Hippocampal formation (tissue), 2 donors: ENCODE measurements at regions not wholly inside any gene's neighbourhood (a gene's known extent, or its start where the extent isn't known, plus 50 kb on each side); places are given as distances from the start of the nearest gene placed in this dataset.

Source experiments
- DNase-seq, 2 donors: peaks; one replicate each; lab custom pipeline; 2025; lab: John Stamatoyannopoulos, UW

GRCh38 chr1:29517251-29518086 is 281.1 kb downstream of the PTPRU start:
- no peak for DNase-seq

GRCh38 chr1:29516063-29516820 is 279.9 kb downstream of the PTPRU start:
- no peak for DNase-seq

DNA sequence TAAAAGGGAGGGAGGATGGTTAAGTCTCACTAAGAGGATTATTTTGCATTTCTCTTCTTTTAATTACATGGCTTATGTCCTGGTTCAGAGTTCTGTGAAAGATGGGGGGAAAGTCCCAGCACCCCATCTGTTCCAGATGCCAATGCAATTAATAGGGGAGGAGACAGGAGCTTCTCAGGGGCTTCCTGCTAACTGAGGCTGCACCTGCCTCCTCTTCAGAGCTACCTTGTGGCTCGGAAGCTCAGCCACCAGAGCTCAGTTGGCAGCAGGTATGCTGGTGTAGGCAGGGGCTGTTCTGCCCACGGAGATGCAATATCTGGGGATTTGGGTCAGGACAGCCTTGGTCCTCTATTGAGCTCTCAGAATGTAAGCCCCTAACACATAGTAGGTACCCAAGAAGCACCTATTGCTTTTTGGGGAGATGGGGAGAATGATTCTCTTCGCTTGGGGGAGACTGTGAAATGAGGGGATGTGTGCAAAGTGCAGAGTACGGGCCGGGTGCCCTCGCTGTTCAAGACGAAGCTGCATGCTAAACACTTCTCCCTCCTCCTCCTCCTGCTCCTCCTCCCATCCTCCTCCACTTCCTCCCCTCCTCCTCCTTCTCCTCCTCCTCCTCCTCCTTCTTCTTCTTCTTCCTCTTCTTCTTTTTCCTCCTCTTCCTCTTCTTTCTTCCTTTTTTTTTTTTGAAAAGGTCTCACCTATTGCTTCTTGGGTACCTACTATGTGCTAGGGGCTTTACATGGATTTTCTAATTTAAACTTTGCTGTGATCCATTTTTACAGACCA is 279.0 kb downstream of the PTPRU start:
- no peak for DNase-seq

GRCh38 chr1:29514361-29515169 is 278.2 kb downstream of the PTPRU start:
- DNase-seq: no peak

DNA sequence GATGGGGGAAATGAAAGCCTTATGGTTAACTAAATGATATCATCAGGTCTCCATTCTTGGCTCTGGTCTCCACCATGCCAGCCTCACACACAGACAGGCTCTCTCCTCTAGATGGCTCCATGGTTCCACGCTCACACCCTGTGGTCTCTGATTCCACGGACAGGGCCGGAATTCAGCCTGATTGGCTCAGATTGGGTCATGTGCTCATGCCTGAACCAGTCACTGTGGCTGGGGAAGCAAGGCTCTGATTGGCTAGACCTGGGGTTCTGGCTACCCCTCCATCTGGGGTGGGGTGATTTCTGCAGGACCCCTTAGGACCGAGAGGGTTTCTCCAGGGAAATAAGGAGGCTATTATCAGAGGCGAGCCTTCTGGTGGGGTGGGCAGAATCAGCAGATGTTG is 277.0 kb downstream of the PTPRU start:
- DNase-seq: peak in 1 of 2 donors; percentile 10

GRCh38 chr1:29511436-29511835 is 275.1 kb downstream of the PTPRU start:
- DNase-seq: no peak

DNA sequence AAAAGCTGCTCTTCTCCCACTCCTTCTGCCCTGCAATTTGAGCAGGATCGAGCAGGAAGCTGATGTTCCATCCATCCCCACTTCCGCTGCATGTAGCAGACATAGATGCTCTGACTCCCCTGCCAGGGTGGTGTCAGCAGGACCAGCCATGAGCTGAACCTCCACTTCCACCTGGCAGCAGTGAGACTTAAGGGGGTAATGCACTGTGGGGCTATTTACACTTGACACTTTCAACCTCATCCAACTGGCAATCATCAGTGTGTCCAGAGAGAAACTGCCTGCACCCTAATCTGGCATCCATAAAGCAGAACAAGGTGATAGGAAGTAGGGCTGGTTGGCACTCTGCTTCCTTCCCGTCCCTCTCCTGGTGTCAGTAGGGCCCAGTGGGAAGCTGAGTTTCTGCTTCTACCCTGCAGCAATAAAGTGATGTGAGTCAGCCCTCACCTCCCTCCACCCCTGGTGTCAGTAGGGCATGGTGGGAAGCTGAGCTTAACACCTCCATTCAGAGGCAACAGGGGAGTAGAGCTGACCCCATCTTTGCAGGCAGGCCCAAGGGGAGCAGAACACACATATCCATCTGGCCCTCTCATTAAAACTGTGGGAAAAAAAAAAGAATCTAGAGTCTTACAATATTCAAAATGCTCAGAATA is 272.3 kb downstream of the PTPRU start:
- no peak for DNase-seq

DNA sequence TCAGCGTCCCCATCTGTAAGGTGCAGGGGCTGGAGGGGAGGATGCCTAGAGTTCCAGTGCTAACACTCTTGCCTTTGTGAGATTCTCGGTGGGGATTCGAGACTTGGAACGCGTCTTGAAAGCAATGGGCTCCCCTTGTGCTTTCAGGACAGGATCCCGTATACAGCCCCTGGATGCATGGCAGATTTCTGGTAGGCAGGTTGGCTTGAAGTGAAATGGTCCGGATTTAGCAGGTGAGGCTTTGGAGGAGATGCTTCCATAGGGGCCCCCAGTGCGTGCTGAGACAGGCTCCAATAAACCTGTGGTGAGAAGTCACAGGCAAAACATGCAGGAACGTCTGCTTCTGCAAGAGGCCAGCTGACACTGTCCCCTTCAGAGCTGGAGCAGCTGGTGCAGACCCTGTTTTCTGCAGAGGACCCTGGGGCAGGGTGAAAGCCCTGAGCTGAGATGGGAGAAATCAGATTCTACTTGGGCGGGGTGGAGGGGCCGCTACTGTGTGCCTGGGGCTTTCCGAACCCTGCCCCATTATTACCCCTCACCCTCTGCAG is 270.4 kb downstream of the PTPRU start:
- DNase-seq: no peak

DNA sequence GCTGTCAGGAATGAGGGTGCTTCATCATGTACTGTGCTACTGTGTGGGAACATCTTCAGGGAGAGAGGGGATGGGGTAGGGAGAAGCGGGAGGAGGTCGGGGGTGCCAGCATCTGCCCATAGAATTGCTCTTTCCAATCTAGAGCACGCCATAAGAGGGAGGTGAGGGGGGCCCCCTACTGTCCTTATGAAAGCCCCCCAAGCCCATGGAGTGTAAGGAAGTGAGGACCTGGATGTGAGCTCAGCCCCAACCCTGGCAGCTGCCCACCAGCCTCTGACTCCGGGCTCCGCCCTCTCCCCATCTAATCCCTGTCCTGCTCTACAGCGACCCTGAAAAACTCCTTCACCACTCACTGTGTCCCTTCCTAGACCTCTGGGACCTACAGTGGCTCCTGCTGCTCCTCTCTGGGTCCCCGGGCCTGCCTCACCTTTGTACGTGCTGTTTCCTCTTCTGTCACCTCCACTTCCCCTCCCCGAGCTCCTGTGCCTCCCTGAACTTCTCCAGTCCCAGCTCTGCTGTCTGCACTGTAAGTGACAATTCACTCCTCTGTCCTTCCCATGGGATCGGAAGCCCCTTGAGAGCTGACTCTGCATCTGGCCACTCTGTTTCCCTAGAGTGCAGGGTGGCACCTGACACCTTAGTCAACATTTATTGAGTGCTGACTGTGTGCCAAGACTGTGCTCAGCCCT is 269.4 kb downstream of the PTPRU start:
- DNase-seq: no peak

DNA sequence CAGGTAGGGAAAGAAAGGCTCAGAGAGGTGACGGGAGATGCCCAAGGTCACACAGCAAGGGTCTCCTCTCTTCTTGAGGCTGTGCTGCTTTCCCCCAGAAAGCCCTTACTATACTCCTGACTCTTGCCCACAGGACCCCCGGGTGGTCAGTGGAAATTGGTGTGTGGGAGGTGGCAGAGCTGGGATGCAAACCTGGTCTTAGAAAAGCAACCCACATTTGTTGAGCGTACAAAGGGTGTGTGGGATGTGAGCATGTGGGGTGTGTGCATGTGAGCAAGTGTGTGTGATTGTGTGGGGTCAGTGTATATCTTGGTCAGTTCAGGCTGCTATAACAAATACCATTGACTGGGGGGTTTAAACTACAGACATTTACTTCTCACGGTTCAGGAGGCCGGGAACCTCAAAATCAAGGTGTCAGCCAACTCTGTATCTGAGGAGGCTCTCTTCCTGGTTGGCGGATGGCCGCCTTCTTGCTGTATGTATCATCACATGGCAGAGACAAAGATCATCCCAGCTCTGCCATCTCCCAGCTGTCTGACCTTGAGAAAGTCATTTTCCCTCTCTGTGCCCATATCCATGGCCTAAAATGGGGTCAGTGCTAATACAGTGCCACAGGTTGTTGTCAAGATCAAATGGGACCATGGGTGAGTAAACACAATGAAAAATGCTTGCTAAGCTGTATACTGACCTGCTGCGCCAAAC is 268.5 kb downstream of the PTPRU start:
- no peak for DNase-seq

GRCh38 chr1:29504196-29504595 is 267.9 kb downstream of the PTPRU start:
- DNase-seq: no peak

DNA sequence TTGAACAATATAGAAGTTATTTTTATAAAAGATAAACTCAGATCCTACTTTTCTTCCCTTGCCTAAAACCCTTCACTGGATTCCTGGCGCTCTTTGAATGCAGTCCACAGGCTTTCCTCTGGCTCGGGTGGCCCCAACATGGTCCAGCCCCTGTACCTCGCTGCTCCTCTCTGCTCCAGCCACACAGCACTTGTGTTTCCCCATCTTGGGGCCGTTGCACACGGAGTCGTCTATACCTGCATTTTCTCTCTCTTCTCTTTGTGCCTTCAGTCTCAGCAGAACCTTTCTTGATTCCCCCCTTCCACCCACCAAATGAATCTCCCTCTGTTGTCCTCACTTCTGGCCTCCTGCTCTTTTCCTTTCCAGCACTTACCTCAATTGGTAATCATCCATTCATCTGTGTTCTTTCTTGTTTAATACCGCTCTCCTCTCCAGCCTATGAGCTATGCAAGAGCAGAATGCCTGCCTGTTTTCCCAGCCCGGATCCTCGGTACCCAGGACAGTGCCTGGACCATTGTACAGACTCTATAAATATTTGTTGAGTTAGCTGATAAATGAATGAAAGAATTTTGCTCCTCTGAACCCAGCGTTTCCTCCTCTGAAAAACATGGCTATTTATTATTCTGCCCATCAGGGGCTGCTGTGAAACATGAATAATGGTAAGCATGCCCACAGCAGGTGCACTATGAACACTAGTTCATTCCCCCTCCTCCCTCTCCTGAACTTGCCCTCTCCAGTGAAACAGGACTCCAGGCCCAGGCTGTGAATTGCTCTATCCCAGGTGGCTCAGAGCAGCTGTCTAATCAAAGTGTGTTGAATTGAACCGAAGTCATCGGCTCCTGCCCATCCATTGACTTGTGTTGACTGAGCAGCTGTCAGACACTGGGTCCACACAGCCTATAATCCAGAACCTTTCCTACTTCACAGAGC is 266.9 kb downstream of the PTPRU start:
- DNase-seq: no peak

GRCh38 chr1:29502225-29502910 is 266.0 kb downstream of the PTPRU start:
- no peak for DNase-seq

DNA sequence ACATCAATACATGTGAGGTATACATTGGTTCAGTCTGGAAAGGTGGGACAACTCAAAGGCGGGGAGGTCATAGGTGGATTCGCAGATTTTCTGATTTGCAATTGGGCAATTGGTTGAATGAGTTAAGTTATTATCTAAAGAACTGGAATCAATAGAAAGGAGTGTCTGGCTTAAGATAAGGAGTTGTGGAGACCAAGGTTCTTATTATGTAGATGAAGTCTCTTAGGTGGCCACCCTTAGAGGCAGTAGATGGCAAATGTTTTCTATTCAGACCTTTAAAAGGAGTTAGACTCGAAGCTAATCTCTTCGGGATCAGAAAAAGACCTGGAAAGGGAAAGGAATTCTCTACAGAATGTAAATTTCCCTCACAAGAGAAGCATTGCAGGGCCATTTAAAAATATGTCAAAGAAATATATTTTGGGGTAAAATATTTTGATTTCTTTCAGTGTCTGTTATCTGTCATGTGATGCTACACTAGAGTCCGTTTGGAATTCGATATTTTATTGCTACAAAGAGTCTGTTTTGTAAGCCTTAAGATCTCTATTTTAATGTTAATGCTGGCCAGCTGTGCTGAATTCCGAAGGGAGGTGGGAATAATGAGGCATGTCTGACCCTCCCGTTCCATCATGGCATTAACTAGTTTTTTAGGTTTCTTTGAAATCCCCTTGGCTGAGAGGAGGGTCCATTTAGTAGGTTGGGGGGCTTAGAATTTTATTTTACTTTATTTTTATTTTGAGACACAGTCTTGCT is 265.1 kb downstream of the PTPRU start:
- DNase-seq: no peak

DNA sequence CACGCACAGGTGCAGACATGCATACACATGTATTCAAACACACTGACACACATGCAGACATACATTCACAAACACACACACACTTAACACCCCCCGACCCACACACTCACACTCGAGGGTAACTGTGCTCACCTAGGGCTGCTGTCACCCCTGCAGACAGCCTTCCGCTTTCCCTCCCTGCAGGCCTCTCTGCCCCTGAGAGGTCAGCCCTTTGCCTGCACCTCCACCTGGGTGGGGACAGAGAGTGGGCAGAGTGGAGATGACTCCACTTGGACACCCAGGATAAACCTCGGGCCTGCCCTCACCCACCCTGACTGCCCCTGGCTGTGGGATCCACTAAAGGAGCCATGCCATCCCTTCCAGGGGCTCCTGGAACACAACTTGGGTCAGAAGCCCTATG is 264.3 kb downstream of the PTPRU start:
- no peak for DNase-seq

GRCh38 chr1:29500041-29500440 is 263.7 kb downstream of the PTPRU start:
- DNase-seq: no peak

GRCh38 chr1:29499104-29499650 is 262.9 kb downstream of the PTPRU start:
- no peak for DNase-seq
